ENCODE measurements at regions not wholly inside any gene's neighbourhood (a gene's known extent, or its start where the extent isn't known, plus 50 kb on each side); places are given as distances from the start of the nearest gene placed in this dataset.

DNA sequence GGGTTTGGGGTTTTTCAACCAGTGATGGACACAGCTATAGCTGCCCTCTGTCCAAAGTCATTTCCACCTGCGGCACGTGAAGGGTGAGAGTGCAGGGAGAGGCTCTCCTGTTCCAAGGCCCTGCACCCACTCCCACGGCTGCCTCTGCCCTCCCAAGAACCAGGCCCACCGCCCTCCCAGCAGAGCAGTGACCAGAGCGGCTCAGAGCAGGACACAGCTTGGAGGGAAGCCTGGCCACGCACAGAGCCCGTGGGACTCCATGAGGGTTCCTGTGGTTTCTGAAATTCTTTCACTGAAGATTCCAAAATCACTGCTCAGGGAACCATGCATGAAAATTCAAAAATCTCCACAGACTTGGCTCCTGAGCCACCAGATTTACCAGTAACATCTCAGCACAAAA is 67.3 kb upstream of the SALL3 start:
- no peak for TF ChIP-seq SP1 (IDR thresholded peaks at IDR 0.05)
- TF ChIP-seq FOXK2 (IDR thresholded peaks at IDR 0.05): no peak
- no peak for TF ChIP-seq FOXA1 (IDR thresholded peaks at IDR 0.05)
- no peak for TF ChIP-seq HDGF (IDR thresholded peaks at IDR 0.05; ENCODE audit: borderline replicate concordance)
- TF ChIP-seq ELF4 (IDR thresholded peaks at IDR 0.05): no peak
- no peak for TF ChIP-seq ZNF384 (IDR thresholded peaks at IDR 0.05)
- TF ChIP-seq ARNT (IDR thresholded peaks at IDR 0.05): no peak
- TF ChIP-seq LEF1 (IDR thresholded peaks at IDR 0.05; ENCODE audit: borderline replicate concordance): no peak
- TF ChIP-seq, protein P1, sequence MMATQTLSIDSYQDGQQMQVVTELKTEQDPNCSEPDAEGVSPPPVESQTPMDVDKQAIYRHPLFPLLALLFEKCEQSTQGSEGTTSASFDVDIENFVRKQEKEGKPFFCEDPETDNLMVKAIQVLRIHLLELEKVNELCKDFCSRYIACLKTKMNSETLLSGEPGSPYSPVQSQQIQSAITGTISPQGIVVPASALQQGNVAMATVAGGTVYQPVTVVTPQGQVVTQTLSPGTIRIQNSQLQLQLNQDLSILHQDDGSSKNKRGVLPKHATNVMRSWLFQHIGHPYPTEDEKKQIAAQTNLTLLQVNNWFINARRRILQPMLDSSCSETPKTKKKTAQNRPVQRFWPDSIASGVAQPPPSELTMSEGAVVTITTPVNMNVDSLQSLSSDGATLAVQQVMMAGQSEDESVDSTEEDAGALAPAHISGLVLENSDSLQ (IDR thresholded peaks at IDR 0.05): no peak
